AG09319 (cell line): ENCODE measurements at regions not wholly inside any gene's neighbourhood (a gene's known extent, or its start where the extent isn't known, plus 50 kb on each side); places are given as distances from the start of the nearest gene placed in this dataset.

Source experiments
- DNase-seq: peaks from one replicate; pipeline ENCODE4 v3.0.0-alpha.2; 2010; ENCODE audit warnings: low read depth; ENCODE audit errors: extremely low read depth
- TF ChIP-seq, protein P1 (sequence below): IDR thresholded peaks from 2 replicates; pipeline ENCODE4 v1.5.1; 2011; ENCODE audit warnings: low read depth, mild to moderate bottlenecking, inconsistent platforms, low read length, moderate library complexity

DNA sequence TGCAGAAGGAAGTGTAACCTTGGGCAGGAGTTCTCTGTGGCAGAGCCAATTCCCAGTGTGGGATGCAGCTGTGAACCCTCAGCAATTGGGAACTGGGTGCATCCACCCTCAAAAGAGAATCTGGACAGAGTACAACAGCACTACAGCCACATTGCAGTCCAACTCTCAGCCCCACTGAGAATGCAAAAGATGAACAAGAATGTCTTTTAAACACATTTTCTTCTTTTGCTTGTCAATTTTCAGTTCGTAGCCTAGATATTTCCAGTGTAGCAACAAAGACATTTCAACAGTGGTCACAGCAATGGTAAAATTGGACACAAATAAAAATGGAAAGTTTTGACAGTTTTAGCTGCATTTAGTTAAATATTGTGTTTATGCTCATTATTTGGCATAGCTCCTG is 114.0 kb upstream of the APP start:
- no peak for DNase-seq
- TF ChIP-seq, protein P1, sequence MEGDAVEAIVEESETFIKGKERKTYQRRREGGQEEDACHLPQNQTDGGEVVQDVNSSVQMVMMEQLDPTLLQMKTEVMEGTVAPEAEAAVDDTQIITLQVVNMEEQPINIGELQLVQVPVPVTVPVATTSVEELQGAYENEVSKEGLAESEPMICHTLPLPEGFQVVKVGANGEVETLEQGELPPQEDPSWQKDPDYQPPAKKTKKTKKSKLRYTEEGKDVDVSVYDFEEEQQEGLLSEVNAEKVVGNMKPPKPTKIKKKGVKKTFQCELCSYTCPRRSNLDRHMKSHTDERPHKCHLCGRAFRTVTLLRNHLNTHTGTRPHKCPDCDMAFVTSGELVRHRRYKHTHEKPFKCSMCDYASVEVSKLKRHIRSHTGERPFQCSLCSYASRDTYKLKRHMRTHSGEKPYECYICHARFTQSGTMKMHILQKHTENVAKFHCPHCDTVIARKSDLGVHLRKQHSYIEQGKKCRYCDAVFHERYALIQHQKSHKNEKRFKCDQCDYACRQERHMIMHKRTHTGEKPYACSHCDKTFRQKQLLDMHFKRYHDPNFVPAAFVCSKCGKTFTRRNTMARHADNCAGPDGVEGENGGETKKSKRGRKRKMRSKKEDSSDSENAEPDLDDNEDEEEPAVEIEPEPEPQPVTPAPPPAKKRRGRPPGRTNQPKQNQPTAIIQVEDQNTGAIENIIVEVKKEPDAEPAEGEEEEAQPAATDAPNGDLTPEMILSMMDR = no peak

DNA sequence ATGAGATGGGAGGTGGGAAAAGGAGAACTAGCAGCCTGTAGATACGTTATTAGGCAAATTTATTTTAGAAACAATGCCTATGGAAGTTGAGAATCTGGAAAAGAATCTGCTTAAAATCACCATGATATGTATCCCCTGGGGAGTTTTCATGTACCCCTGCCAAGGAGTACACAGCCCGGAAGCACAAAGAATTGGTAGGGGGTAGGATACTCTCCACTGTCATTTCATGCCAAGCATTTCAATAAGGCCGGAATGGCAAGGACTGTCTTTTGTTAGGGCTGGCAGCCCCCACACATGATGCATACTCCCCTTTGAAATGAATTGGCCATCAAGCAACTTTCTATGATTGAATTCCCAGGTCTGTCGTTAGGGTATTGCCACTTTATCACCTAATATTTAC is 111.5 kb upstream of the APP start:
- TF ChIP-seq, protein P1 = no peak
- no peak for DNase-seq

DNA sequence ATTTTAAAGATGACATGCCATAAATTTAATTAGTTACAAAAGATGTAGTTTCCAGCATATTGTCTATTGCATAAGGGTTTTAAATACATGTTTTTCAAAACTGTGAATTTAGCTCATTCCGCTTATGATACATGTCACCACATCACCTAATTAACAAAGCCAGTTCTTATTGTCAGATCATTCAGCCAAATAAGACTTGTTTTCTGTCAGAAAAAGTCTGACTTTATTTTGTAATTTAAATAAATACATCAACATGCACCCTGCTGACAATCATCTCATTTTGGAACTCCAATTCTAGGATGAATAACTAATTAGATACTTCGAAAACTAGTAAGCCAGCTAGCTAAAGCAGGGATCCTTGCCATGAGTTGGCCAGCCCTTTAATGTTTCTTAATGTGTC is 110.9 kb upstream of the APP start:
- TF ChIP-seq, protein P1 = no peak
- DNase-seq = no peak

DNA sequence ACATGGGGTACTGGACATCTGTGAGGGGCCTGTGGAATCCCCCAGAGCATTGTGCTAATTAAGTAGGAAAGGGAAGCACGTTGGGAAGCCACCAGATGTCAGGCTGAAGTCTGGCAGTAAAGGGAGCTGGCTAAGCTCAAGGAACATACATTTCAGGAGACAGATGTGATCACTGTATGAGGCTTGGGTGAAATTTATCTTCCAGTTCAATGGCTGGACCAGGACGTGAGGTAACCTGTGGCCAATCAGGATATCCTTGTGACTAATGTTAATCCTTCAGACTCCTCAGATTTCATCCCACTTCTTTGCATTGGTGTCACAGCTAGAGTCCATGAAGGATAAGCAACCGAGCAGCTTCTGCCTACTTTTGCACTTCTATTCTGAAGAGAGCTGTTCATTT is 110.2 kb upstream of the APP start:
- no peak for DNase-seq
- TF ChIP-seq, protein P1 = no peak

DNA sequence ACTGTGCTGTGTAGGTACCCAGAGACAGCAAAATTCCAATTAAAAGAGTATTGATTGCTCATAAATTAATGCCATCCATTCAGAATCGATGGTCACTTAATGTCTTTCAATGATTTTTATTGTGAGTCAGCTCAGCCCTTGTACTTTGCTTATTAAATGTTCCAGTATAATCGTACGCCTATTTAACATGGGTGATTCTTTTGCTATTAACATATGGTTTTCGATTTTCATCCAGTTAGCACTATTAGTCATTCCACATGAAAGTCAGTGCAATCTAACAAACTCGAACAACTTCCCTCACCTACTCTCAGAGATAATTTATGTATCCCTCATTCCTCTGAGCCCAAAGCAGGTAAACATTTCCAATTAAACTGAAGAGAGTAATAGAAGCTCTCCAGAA is 109.6 kb upstream of the APP start:
- no peak for DNase-seq
- TF ChIP-seq, protein P1 = no peak

DNA sequence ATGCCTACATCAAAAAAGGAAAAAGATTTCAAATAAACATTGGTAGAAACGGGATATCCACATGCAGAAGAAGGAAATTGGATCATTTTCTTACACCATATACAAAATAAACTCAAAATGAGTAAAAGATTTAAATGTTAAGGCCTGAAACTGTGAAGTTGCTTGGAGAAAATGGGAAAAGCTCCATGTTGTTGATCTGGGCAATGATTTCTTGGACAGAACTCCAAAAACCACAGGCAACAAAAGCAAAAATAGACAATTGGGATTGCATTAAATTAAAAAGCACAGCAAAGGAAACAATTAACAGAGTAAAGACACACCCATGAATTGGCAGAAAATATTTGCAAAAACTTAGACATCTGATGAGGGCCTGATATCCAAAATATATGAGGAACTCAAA is 105.2 kb upstream of the APP start:
- no peak for DNase-seq
- TF ChIP-seq, protein P1 = no peak

DNA sequence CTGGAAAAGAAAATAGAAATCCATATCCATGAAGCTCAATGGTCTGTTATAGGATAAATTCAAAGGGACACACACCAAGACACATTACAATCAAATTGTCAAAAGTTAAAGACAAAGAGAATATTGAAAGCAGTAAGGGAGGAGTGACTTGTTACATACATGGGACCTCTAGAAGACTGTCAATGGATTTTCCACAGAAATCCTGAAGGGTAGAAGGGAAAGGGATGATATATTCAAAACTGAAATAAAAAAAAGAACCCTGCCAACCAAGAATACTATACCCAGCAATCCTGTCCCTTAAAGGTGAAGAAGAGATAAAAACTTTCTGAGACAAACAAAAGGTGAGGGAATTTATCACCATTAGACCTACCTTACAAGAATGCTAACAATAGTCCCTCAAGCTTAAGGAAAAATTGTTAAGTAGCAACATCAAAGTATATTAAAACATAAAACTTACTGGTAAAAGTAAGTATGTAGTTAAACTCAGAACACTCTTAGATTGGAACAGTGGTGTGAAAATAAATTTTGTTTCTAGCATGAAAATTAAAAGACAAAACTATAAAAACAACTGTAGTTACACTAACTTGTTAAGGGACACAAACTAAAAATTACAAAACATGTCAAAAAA is 103.2 kb upstream of the APP start:
- no peak for DNase-seq
- TF ChIP-seq, protein P1 = no peak
